Gastrocnemius medialis (tissue), 4 donors: ENCODE measurements at regions not wholly inside any gene's neighbourhood (a gene's known extent, or its start where the extent isn't known, plus 50 kb on each side); places are given as distances from the start of the nearest gene placed in this dataset.

Experiments
- ATAC-seq, 2 donors: fragments of 150-250 bp; one replicate each; pipeline ENCODE4 v1.9.1; 2016
- DNase-seq, 2 donors: peaks; one replicate each; pipeline ENCODE4 v3.0.0-alpha.2; 2019
- H3K27ac ChIP-seq, 4 donors: fragments of 200-600 bp; sonication (generic); 1 replicate in 1 of 4; 2 replicates in 3 of 4; pipeline ENCODE4 v1.5.1; 2016 to 2018; ENCODE audit warnings: mild to moderate bottlenecking in 2 of 4, moderate library complexity in 1 of 4
- H3K27me3 ChIP-seq, 3 donors: fragments of 200-600 bp; sonication (generic) in 2 of 3; 1 replicate in 1 of 3; 2 replicates in 2 of 3; pipeline versions ENCODE4 v1.5.1 to v1.6.0; 2016 to 2019; ENCODE audit warnings: mild to moderate bottlenecking in 1 of 3, moderate library complexity in 1 of 3
- H3K36me3 ChIP-seq, 2 donors: fragments of 200-600 bp; sonication (generic) in 1 of 2; one replicate each; pipeline ENCODE4 v1.5.1; 2017 to 2018
- H3K4me1 ChIP-seq, 2 donors: fragments of 200-600 bp; sonication (generic) in 1 of 2; one replicate each; pipeline ENCODE4 v1.5.1; 2016 to 2017; ENCODE audit warnings: mild to moderate bottlenecking in 2 of 2
- H3K4me3 ChIP-seq, 4 donors: fragments of 200-600 bp; sonication (generic) in 3 of 4; 1 replicate in 1 of 4; 2 replicates in 3 of 4; pipeline ENCODE4 v1.5.1; 2016 to 2019; ENCODE audit warnings: mild to moderate bottlenecking in 2 of 4
- H3K9me3 ChIP-seq, 3 donors: fragments of 200-600 bp; sonication (generic) in 2 of 3; 1 replicate in 1 of 3; 2 replicates in 2 of 3; pipeline ENCODE4 v1.5.1; 2016 to 2019
- POLR2A ChIP-seq, 2 donors: fragments of 450-650 bp; IDR thresholded peaks; one replicate each; pipeline ENCODE4 v1.6.1; 2017; ENCODE audit warnings: antibody characterized with exemption in 2 of 2, mild to moderate bottlenecking in 2 of 2, moderate library complexity in 2 of 2
- in situ Hi-C, 4 donors: fragments of 200-750 bp; cut with MboI; loops; one replicate each; pipeline versions ENCODE4 v1.15.0 to v1.8.0; 2017; ENCODE audit warnings: low sequenced_read_pairs in 4 of 4
- intact Hi-C: fragments of 100-400 bp; cut with DNase I; formaldehyde crosslinking; loops from one replicate; pipeline ENCODE4 v1.15.1; 2023; ENCODE audit warnings: low total_unique reads
- TF ChIP-seq, protein P1 (sequence below), 5 experiments: fragments of 450-650 bp in 3 of 5; fragments of 200-600 bp in 2 of 5; sonication (generic) in 2 of 5; IDR thresholded peaks in 4 of 5; conservative IDR thresholded peaks in 1 of 5; 1 replicate in 4 of 5; 2 replicates in 1 of 5; pipeline ENCODE4 v1.5.1; 2016 to 2019; ENCODE audit warnings: antibody characterized with exemption in 5 of 5, mild to moderate bottlenecking in 3 of 5, moderate library complexity in 3 of 5

GRCh38 chr14:101147848-101148247, 244.3 kb upstream of the RTL1 start:
- Histone ChIP-seq H3K4me3 (no peak overlapping the region), H3K9me3 (no peaks in the 10 kb centered on the region), H3K4me1 (no peaks in the 10 kb centered on the region), H3K27me3 (no peaks in the 10 kb centered on the region), H3K36me3 (no peaks in the 10 kb centered on the region), H3K27ac (no peak overlapping the region)
- TF ChIP-seq POLR2A (IDR thresholded peaks at IDR 0.05), result no peak
- TF ChIP-seq, protein P1, sequence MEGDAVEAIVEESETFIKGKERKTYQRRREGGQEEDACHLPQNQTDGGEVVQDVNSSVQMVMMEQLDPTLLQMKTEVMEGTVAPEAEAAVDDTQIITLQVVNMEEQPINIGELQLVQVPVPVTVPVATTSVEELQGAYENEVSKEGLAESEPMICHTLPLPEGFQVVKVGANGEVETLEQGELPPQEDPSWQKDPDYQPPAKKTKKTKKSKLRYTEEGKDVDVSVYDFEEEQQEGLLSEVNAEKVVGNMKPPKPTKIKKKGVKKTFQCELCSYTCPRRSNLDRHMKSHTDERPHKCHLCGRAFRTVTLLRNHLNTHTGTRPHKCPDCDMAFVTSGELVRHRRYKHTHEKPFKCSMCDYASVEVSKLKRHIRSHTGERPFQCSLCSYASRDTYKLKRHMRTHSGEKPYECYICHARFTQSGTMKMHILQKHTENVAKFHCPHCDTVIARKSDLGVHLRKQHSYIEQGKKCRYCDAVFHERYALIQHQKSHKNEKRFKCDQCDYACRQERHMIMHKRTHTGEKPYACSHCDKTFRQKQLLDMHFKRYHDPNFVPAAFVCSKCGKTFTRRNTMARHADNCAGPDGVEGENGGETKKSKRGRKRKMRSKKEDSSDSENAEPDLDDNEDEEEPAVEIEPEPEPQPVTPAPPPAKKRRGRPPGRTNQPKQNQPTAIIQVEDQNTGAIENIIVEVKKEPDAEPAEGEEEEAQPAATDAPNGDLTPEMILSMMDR (IDR thresholded peaks at IDR 0.05 in 4 of 5, conservative IDR thresholded peaks at IDR 0.05 in 1 of 5), result no peak
- DNase-seq (no peak), ATAC-seq (no peak)
- in situ Hi-C loops (no loop called here), intact Hi-C loops (no loop called here)

GRCh38 chr14:101150039-101150610, 246.6 kb upstream of the RTL1 start:
- Histone ChIP-seq H3K4me3 (no peak overlapping the region), H3K27ac (no peak overlapping the region), H3K4me1 (no peaks in the 10 kb centered on the region), H3K9me3 (no peaks in the 10 kb centered on the region), H3K36me3 (no peaks in the 10 kb centered on the region), H3K27me3 (no peaks in the 10 kb centered on the region)
- DNase-seq, result no peak
- in situ Hi-C loops (no loop called here), intact Hi-C loops (no loop called here)
- no peak for TF ChIP-seq POLR2A (IDR thresholded peaks at IDR 0.05)
- TF ChIP-seq, protein P1 (IDR thresholded peaks at IDR 0.05 in 4 of 5, conservative IDR thresholded peaks at IDR 0.05 in 1 of 5), result no peak
- no peak for ATAC-seq

GRCh38 chr14:101151226-101151926, 247.9 kb upstream of the RTL1 start:
- DNase-seq, result no peak
- Histone ChIP-seq H3K27ac (no peak overlapping the region), H3K9me3 (no peaks in the 10 kb centered on the region), H3K36me3 (no peaks in the 10 kb centered on the region), H3K27me3 (no peaks in the 10 kb centered on the region), H3K4me3 (no peak overlapping the region), H3K4me1 (no peaks in the 10 kb centered on the region)
- intact Hi-C loops, result no loop called here
- TF ChIP-seq, protein P1 (IDR thresholded peaks at IDR 0.05 in 4 of 5, conservative IDR thresholded peaks at IDR 0.05 in 1 of 5), result no peak
- TF ChIP-seq POLR2A (IDR thresholded peaks at IDR 0.05), result no peak
- in situ Hi-C loops, result no loop called here
- no peak for ATAC-seq

DNA sequence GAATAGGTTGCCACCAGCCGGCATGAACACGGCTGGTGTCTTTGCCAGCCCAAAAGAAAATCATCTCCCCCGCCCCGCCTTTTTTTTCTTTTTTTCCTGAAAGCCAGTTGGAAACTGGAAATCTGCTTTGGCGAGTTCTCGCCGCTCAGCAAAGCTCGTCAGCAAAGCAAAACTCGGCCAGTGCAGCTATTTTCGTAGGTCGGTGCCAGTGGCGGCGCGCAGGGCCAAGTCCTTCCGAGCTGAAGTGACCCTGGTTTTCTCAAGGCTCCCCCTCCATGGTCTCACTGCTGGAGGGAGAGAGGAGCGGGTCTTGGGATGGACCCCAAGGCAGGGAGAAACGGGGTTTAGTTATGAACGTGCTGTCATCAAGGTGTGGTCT, 248.4 kb upstream of the RTL1 start:
- H3K27me3 ChIP-seq, result no peaks in the 10 kb centered on the region
- TF ChIP-seq POLR2A (IDR thresholded peaks at IDR 0.05), result no peak
- TF ChIP-seq, protein P1 (IDR thresholded peaks at IDR 0.05 in 4 of 5, conservative IDR thresholded peaks at IDR 0.05 in 1 of 5), result no peak
- intact Hi-C loops (no loop called here), in situ Hi-C loops (no loop called here)
- no peak overlapping the region for H3K27ac ChIP-seq
- no peak for DNase-seq
- no peaks in the 10 kb centered on the region for H3K9me3 ChIP-seq
- ATAC-seq, result no peak
- H3K36me3 ChIP-seq, result no peaks in the 10 kb centered on the region
- no peaks in the 10 kb centered on the region for H3K4me1 ChIP-seq
- H3K4me3 ChIP-seq, result no peak overlapping the region
